BE2C (cell line): ENCODE measurements at regions not wholly inside any gene's neighbourhood (a gene's known extent, or its start where the extent isn't known, plus 50 kb on each side); places are given as distances from the start of the nearest gene placed in this dataset.
"Not testable (repeated sequence)": the region's sequence is repeated elsewhere in the genome, so short reads cannot be mapped to it uniquely, and the experiment has no call there.

ENCODE experiments used
- DNase-seq: peaks from one replicate; pipeline ENCODE4 v3.0.0-alpha.2; 2020
- H3K27me3 ChIP-seq: fragments of 250-450 bp; sonication (Bioruptor Pico); 2 replicates; pipeline ENCODE4 v1.5.1; 2020; ENCODE audit warnings: mild to moderate bottlenecking
- H3K36me3 ChIP-seq: fragments of 250-450 bp; sonication (Bioruptor Pico); 2 replicates; pipeline ENCODE4 v1.5.1; 2020; ENCODE audit warnings: mild to moderate bottlenecking
- H3K4me1 ChIP-seq: fragments of 250-450 bp; sonication (Bioruptor Pico); 2 replicates; pipeline ENCODE4 v1.5.1; 2020
- H3K4me3 ChIP-seq: 2 replicates; pipeline ENCODE4 v1.5.1; 2011; ENCODE audit warnings: low read depth, low read length
- H3K9me3 ChIP-seq: fragments of 250-450 bp; sonication (Bioruptor Pico); 2 replicates; pipeline ENCODE4 v1.5.1; 2020
- CTCF ChIP-seq: IDR thresholded peaks from 2 replicates; pipeline ENCODE4 v1.5.1; 2012; ENCODE audit warnings: mild to moderate bottlenecking, low read depth, low read length

- Histone ChIP-seq H3K9me3 (no peaks in the 10 kb centered on the region), H3K4me3 (no peak overlapping the region), H3K36me3 (no peaks in the 10 kb centered on the region), H3K4me1 (no peaks in the 10 kb centered on the region), H3K27me3 (no peaks in the 10 kb centered on the region)
- no peak for TF ChIP-seq CTCF
- DNase-seq: no peak
These were observed 266.0 kb upstream of the SDK2 start for GRCh38 chr17:73910206-73910605.

- H3K9me3 ChIP-seq: no peaks in the 10 kb centered on the region
- no peaks in the 10 kb centered on the region for H3K27me3 ChIP-seq
- no peaks in the 10 kb centered on the region for H3K4me1 ChIP-seq
- H3K36me3 ChIP-seq: no peaks in the 10 kb centered on the region
- DNase-seq: no peak
- no peak for TF ChIP-seq CTCF
- no peak overlapping the region for H3K4me3 ChIP-seq
These were observed 266.7 kb upstream of the SDK2 start for GRCh38 chr17:73910821-73911515.

GRCh38 chr17:73911726-73912372 lies 267.6 kb upstream of the SDK2 start:
- Histone ChIP-seq H3K36me3 (no peaks in the 10 kb centered on the region), H3K27me3 (no peaks in the 10 kb centered on the region), H3K4me1 (no peaks in the 10 kb centered on the region), H3K4me3 (no peak overlapping the region), H3K9me3 (no peaks in the 10 kb centered on the region)
- no peak for DNase-seq
- TF ChIP-seq CTCF: no peak

- no peak for TF ChIP-seq CTCF
- DNase-seq: no peak
- Histone ChIP-seq H3K27me3 (no peaks in the 10 kb centered on the region), H3K4me3 (no peak overlapping the region), H3K36me3 (no peaks in the 10 kb centered on the region), H3K9me3 (no peaks in the 10 kb centered on the region), H3K4me1 (no peaks in the 10 kb centered on the region)
These were observed 268.1 kb upstream of the SDK2 start for GRCh38 chr17:73912373-73912746.

GRCh38 chr17:73914536-73915274 lies 270.5 kb upstream of the SDK2 start:
- H3K27me3 ChIP-seq: no peaks in the 10 kb centered on the region
- DNase-seq: no peak
- H3K4me3 ChIP-seq: no peak overlapping the region
- H3K36me3 ChIP-seq: no peaks in the 10 kb centered on the region
- TF ChIP-seq CTCF: no peak
- no peaks in the 10 kb centered on the region for H3K9me3 ChIP-seq
- H3K4me1 ChIP-seq: no peaks in the 10 kb centered on the region

GRCh38 chr17:73919033-73919432 lies 274.8 kb upstream of the SDK2 start:
- DNase-seq, H3K27me3 ChIP-seq, H3K36me3 ChIP-seq, H3K4me1 ChIP-seq, H3K9me3 ChIP-seq, H3K4me3 ChIP-seq: not testable (repeated sequence)
